Esophagus squamous epithelium (tissue), 4 donors: ENCODE measurements at regions not wholly inside any gene's neighbourhood (a gene's known extent, or its start where the extent isn't known, plus 50 kb on each side); places are given as distances from the start of the nearest gene placed in this dataset.

Experiments used
- POLR2A ChIP-seq, 4 donors: fragments of 450-650 bp; IDR thresholded peaks; one replicate each; pipeline ENCODE4 v1.6.1; 2017; ENCODE audit warnings: antibody characterized with exemption in 4 of 4, mild to moderate bottlenecking in 4 of 4, moderate library complexity in 3 of 4
- TF ChIP-seq, protein P1 (sequence below), 6 experiments: fragments of 450-650 bp in 4 of 6; fragments of 200-600 bp in 2 of 6; sonication (generic) in 2 of 6; IDR thresholded peaks; one replicate each; pipeline ENCODE4 v1.5.1; 2016 to 2019; ENCODE audit warnings: antibody characterized with exemption in 6 of 6, mild to moderate bottlenecking in 4 of 6, moderate library complexity in 4 of 6

DNA sequence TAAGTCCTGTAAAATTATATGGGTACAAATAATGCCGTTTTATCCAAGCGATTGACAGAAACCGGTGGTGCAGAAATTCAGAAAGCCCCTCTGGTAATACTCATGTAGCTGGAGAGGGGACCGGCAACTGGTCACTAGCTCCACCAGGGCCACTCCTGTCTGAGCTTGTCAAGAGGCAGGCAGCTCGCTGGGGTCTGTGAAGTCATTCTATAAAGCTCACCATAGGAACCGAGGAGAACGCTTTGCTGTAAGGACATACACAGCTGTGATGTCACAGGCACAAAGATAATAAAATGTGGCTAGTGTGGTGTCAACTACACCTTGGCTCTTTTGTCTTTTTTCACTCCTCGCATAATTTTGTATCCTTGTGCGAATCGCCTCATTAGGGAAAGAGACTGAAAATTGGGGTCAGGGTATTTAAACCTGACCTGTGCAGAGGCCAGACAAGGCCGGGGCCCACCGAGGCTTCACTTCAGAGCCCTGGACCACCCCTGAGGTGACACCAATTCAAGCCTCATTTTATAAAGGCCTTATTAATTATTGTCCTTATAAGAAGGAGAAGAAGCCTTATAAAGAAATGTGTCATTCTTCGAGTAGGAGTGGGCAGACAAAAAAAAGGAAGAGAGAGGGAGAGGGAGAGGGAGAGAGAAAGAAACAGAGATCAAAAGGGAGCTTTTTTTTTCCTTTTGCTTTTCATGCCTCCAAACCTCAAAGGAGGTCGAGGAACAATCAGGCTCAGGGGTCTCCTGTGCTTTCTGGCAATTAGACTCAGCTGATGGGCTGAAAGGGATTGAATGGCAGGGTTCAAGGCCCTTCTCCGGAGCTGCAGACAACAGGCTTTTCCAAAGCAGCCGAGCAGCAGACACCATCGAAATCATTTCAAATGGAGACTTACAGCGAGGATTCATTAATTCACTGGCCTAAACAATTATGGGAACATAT, 813.3 kb upstream of the ARRDC4 start:
- TF ChIP-seq POLR2A (IDR thresholded peaks at IDR 0.05): no peak
- TF ChIP-seq, protein P1, sequence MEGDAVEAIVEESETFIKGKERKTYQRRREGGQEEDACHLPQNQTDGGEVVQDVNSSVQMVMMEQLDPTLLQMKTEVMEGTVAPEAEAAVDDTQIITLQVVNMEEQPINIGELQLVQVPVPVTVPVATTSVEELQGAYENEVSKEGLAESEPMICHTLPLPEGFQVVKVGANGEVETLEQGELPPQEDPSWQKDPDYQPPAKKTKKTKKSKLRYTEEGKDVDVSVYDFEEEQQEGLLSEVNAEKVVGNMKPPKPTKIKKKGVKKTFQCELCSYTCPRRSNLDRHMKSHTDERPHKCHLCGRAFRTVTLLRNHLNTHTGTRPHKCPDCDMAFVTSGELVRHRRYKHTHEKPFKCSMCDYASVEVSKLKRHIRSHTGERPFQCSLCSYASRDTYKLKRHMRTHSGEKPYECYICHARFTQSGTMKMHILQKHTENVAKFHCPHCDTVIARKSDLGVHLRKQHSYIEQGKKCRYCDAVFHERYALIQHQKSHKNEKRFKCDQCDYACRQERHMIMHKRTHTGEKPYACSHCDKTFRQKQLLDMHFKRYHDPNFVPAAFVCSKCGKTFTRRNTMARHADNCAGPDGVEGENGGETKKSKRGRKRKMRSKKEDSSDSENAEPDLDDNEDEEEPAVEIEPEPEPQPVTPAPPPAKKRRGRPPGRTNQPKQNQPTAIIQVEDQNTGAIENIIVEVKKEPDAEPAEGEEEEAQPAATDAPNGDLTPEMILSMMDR (IDR thresholded peaks at IDR 0.05): no peak
